Adrenal gland (tissue), 9 donors: ENCODE measurements at regions not wholly inside any gene's neighbourhood (a gene's known extent, or its start where the extent isn't known, plus 50 kb on each side); places are given as distances from the start of the nearest gene placed in this dataset.
"Not testable (repeated sequence)": the region's sequence is repeated elsewhere in the genome, so short reads cannot be mapped to it uniquely, and the experiment has no call there.

Experiments used
- DNase-seq, 7 donors: peaks; one replicate each; pipeline ENCODE4 v3.0.0-alpha.2; 2019 to 2020
- H3K27ac ChIP-seq, 5 donors: fragments of 200-600 bp; sonication (generic) in 4 of 5; 1 replicate in 3 of 5; 2 replicates in 2 of 5; pipeline versions ENCODE4 v1.5.1 to v1.8.0; 2016 to 2020; ENCODE audit warnings: mild to moderate bottlenecking in 1 of 5
- H3K27me3 ChIP-seq: fragments of 200-600 bp; 2 replicates; pipeline ENCODE4 v1.8.0; 2021
- H3K36me3 ChIP-seq, 2 donors: fragments of 200-600 bp; replicated peaks in 1 of 2; 1 replicate in 1 of 2; 2 replicates in 1 of 2; pipeline versions ENCODE4 v1.5.1 to v1.8.0; 2018 to 2022
- H3K4me1 ChIP-seq, 2 donors: fragments of 200-600 bp; replicated peaks in 1 of 2; 1 replicate in 1 of 2; 2 replicates in 1 of 2; pipeline versions ENCODE4 v1.5.1 to v1.8.0; 2018 to 2021
- H3K4me3 ChIP-seq, 4 donors: fragments of 200-600 bp; sonication (generic) in 3 of 4; one replicate each; pipeline ENCODE4 v1.5.1; 2016 to 2018
- H3K9me3 ChIP-seq, 3 donors: fragments of 200-600 bp; sonication (generic) in 1 of 3; replicated peaks in 1 of 3; 1 replicate in 2 of 3; 2 replicates in 1 of 3; pipeline versions ENCODE4 v1.5.1 to v1.8.0; 2016 to 2021
- POLR2A ChIP-seq, 2 donors: fragments of 450-650 bp; IDR thresholded peaks; one replicate each; pipeline ENCODE4 v1.6.1; 2017; ENCODE audit warnings: antibody characterized with exemption in 2 of 2, mild to moderate bottlenecking in 2 of 2, moderate library complexity in 1 of 2
- WGBS, 4 donors: extraction: QIAGEN DNeasy Blood & Tissue Kit in 2 of 4; methylation state at CpG; one replicate each; pipeline versions ENCODE4 v1.1.5 to v1.1.7; 2013 to 2017; 5-methylcytosine and 5-hydroxymethylcytosine counted together
- intact Hi-C, 2 donors: fragments of 100-400 bp; cut with DNase I; formaldehyde crosslinking; loops; one replicate each; pipeline versions ENCODE4 v1.14.1 to v1.15.0; 2022 to 2023
- TF ChIP-seq, protein P1 (sequence below), 6 experiments: fragments of 450-650 bp in 4 of 6; fragments of 200-600 bp in 2 of 6; sonication (generic) in 1 of 6; IDR thresholded peaks; 1 replicate in 5 of 6; 2 replicates in 1 of 6; pipeline versions ENCODE4 v1.5.1 to v1.8.0; 2016 to 2021; ENCODE audit warnings: antibody characterized with exemption in 6 of 6, mild to moderate bottlenecking in 2 of 6, moderate library complexity in 1 of 6
- donor health status: healthy with polysubstance abuse.
- donor health status: Bipolar disorder and iron deficiency.
- donor health status: DM: yes; HTN: yes; CAD: no.
- donor health status: DM: no; HTN: no; CAD: no.
- donor health status: DM: no; HTN: no; CAD: no.

DNA sequence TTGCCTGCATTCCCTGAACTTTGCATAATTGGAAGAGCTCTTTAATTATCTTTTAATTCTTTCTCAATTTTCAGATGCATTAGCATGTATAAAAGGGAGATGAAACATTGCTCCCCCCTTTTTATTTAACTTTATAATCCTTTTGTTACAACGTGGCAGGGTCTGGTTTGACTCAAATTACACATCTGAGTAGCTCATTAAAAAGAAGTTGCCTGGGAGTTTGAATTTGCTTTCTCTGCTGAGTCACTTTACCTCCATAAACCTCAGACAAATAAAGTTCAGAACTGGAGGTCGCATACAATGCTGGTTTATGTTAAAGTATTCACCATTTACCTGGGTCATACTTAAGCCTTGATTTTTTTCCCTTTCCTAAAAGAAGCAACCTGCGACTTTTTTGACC is 495.2 kb downstream of the PREX1 start:
- TF ChIP-seq, protein P1, sequence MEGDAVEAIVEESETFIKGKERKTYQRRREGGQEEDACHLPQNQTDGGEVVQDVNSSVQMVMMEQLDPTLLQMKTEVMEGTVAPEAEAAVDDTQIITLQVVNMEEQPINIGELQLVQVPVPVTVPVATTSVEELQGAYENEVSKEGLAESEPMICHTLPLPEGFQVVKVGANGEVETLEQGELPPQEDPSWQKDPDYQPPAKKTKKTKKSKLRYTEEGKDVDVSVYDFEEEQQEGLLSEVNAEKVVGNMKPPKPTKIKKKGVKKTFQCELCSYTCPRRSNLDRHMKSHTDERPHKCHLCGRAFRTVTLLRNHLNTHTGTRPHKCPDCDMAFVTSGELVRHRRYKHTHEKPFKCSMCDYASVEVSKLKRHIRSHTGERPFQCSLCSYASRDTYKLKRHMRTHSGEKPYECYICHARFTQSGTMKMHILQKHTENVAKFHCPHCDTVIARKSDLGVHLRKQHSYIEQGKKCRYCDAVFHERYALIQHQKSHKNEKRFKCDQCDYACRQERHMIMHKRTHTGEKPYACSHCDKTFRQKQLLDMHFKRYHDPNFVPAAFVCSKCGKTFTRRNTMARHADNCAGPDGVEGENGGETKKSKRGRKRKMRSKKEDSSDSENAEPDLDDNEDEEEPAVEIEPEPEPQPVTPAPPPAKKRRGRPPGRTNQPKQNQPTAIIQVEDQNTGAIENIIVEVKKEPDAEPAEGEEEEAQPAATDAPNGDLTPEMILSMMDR (IDR thresholded peaks at IDR 0.05): no peak
- TF ChIP-seq POLR2A (IDR thresholded peaks at IDR 0.05): no peak
- Histone ChIP-seq H3K4me1 (no peaks in the 10 kb centered on the region), H3K27me3 (no peaks in the 10 kb centered on the region), H3K9me3 (no peaks in the 10 kb centered on the region), H3K4me3 (no peak overlapping the region), H3K36me3 (no peaks in the 10 kb centered on the region), H3K27ac (no peak overlapping the region)
- no peak for DNase-seq
- intact Hi-C loops: no loop called here
- 56 to 63% (median 60%) methylated on average over 3 of the region's 3 CpGs for WGBS, 4 donors

DNA sequence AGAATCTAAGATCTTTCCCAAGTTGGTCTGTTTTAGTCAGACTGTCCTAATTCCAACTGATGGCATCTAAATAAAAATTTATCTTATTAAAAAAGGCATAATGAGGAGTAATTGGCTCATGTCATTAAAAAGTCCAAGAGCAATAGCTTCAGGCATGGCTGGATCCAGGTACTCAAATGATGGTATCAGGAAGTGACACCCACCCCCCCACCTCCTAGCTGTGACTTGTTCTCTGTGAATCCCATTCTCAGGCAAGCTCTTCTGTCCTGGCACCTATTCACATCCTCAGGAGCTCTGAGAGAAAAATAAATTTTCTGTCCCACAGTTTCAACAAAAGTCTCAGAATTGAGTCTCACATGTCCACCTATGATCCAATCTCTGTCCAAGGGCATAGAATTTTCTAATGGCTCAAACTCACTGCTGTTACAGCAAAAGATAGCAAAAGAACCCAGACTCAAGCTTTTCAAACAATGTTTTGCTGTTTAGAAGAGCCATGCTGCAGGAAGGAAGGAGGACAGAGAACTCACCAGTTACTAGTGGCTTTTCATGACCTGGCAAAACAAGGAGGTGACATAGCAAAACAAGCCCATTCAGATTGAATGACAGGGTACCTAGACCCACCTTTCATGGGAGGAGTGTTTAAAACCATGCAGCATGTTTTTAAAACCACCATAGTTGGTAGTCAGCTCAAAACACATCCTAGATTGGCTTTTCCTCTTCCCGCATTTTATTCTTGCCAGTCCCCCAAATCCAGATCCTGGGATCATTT is 496.1 kb downstream of the PREX1 start:
- intact Hi-C loops: no loop called here
- H3K27ac ChIP-seq: no peak overlapping the region
- no peak for TF ChIP-seq POLR2A (IDR thresholded peaks at IDR 0.05)
- TF ChIP-seq, protein P1 (IDR thresholded peaks at IDR 0.05): no peak
- 91 to 100% (median 95%) methylated on average over 1 of the region's 1 CpG for WGBS, 4 donors
- H3K4me3 ChIP-seq: no peak overlapping the region
- no peaks in the 10 kb centered on the region for H3K27me3 ChIP-seq
- peaks cover 0 to 8% of the 10 kb centered on the region in 2 donors for H3K4me1 ChIP-seq
- no peaks in the 10 kb centered on the region for H3K36me3 ChIP-seq
- DNase-seq: no peak
- no peaks in the 10 kb centered on the region for H3K9me3 ChIP-seq

DNA sequence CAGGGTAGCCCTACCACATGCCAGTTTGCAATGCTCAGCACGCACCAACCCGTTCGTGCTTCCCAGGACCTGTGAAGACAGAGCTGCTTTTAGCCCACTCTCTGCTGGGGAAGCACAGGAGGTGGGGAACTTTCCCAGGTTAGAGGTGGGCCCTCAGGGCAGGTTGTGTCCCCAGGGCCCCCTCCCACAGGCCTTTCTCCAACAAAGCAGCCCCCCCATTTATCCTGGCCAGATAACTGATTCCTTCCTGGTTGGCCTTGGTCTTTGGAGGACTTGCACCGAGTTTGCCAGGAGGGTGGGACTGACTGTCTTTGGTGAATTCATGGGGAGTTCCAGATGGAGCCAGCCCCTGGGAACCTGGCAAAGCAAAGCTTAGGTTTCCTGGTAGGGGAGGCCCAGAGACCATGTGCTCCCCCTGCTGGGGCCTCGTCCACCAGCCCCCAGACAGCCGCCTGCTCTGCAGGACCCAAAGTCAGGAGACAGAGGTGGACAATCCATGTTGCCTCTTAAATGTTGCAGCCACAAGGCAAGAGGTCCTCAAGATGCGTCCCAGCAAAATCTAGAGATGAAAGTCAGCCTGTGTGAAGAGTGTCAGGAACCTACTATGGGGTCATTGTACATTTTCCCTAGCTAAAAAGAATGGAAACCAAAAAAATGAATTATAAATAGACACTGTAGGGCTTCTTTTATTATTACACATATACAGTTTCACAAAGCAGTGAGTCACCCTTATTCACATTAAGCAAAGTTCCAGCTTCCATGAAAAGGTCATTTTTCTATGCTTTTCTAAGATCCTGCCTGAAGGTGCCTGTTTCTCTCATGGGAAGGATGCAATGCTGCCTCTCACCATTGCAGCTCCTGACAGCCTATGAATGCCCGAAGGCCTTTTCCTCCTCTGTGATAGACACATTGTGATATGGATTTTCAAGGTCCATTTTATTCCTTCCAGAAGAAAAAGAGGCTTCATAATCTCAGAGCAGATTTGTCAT is 497.8 kb downstream of the PREX1 start:
- no peaks in the 10 kb centered on the region for H3K9me3 ChIP-seq
- no peak overlapping the region for H3K27ac ChIP-seq
- TF ChIP-seq, protein P1 (IDR thresholded peaks at IDR 0.05): peak in 1 of 6 experiments; percentile 19
- no peak for TF ChIP-seq POLR2A (IDR thresholded peaks at IDR 0.05)
- no peaks in the 10 kb centered on the region for H3K27me3 ChIP-seq
- peaks cover 0 to 13% of the 10 kb centered on the region in 2 donors for H3K4me1 ChIP-seq
- no peak for DNase-seq
- intact Hi-C loops: no loop called here
- no peak overlapping the region for H3K4me3 ChIP-seq
- no peaks in the 10 kb centered on the region for H3K36me3 ChIP-seq
- WGBS, 4 donors: 76 to 84% (median 80%) methylated on average over 8 of the region's 8 CpGs

DNA sequence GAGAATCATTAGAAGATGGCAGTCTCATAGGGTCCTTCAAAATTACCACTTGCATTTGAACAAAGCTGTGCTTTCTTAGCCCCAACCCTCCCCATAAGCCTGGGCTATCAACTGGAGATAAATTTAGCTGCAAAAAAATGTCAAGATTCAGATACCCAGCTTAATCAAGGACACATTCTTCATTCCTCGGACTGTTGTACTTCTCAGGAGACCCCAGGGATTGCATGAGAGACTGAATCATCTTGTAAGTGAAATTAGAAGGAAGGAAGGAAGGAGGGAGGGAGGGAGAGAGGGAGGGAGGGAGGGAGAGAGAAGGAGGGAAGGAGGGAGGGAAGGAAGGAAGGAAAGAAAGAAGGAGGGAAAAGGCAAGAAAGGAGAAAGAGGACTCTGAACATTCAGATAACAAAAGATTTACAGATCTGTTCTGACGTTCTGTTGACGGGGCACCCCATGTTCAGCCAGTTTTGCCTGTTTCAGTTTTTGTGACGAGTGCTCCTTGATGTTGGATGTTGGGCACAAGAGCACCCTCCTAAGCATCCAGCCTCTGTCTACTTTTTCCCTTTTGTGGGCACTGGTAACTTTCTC is 498.7 kb downstream of the PREX1 start:
- intact Hi-C loops: no loop called here
- no peak for DNase-seq
- no peak overlapping the region for H3K4me3 ChIP-seq
- H3K4me1 ChIP-seq: peaks cover 0 to 13% of the 10 kb centered on the region in 2 donors
- no peaks in the 10 kb centered on the region for H3K36me3 ChIP-seq
- H3K9me3 ChIP-seq: no peaks in the 10 kb centered on the region
- TF ChIP-seq POLR2A (IDR thresholded peaks at IDR 0.05): no peak
- TF ChIP-seq, protein P1 (IDR thresholded peaks at IDR 0.05): no peak
- H3K27me3 ChIP-seq: no peaks in the 10 kb centered on the region
- H3K27ac ChIP-seq: no peak overlapping the region
- WGBS, 4 donors: 56 to 61% (median 59%) methylated on average over 4 of the region's 4 CpGs

DNA sequence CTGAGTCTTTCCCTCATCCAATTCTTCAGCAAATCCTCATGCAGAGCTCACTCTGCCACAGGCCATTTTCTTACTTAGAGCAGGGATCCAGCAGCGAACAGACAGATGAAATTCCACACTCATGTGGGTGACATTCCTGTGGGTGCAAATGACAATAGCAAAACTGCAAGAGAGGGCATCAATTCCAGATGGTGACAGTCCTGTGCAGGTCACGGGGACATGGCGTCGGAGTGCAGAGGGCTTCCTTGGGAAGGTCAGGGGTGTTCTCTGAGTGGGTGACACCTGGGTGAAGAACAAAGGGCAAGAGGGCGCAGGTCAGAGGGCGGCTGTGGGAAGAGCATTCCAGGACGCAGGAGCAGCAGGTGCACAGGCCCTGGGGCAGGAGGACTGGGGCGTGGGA is 500.0 kb downstream of the PREX1 start:
- H3K27me3 ChIP-seq, H3K4me3 ChIP-seq, H3K27ac ChIP-seq, intact Hi-C loops, H3K9me3 ChIP-seq, DNase-seq, H3K36me3 ChIP-seq: not testable (repeated sequence)
- H3K4me1 ChIP-seq: peaks cover 0 to 13% of the 10 kb centered on the region in 2 donors
- 94 to 97% (median 95%) methylated on average over 8 of the region's 8 CpGs for WGBS, 4 donors
